DMS79 treated with DMSO at 0.1 percent for 48 hours (cell line): ENCODE measurements at regions not wholly inside any gene's neighbourhood (a gene's known extent, or its start where the extent isn't known, plus 50 kb on each side); places are given as distances from the start of the nearest gene placed in this dataset.
"Not testable (repeated sequence)": the region's sequence is repeated elsewhere in the genome, so short reads cannot be mapped to it uniquely, and the experiment has no call there.

ENCODE experiments used
- DNase-seq: peaks from one replicate; lab custom pipeline; 2025; lab: John Stamatoyannopoulos, UW

DNA sequence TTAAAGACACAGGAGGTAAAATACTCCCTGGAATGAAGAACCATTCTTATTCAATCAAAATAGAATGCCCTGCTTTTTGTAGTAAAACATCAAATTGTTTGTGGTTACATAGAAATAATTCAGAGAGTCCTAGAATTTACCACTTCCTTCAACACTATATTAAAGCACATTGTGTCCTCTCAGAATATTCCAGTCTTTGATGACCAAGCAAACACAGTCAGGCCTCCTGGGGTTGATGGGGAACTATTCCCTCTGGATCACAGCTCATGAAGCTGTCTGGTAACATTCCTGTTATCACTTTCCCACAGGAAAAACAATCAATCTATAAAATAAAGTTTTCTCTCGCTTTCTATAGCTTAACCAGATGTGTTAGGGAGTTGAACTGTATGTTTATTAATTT is 389.3 kb downstream of the KCNA4 start:
- no peak for DNase-seq

- DNase-seq, result no peak
These were observed 393.6 kb downstream of the KCNA4 start for GRCh38 chr11:29623144-29623722.

GRCh38 chr11:29616611-29617010 is 400.2 kb downstream of the KCNA4 start:
- no peak for DNase-seq

- DNase-seq, result no peak
These were observed 404.4 kb downstream of the KCNA4 start for GRCh38 chr11:29612423-29612822.

DNA sequence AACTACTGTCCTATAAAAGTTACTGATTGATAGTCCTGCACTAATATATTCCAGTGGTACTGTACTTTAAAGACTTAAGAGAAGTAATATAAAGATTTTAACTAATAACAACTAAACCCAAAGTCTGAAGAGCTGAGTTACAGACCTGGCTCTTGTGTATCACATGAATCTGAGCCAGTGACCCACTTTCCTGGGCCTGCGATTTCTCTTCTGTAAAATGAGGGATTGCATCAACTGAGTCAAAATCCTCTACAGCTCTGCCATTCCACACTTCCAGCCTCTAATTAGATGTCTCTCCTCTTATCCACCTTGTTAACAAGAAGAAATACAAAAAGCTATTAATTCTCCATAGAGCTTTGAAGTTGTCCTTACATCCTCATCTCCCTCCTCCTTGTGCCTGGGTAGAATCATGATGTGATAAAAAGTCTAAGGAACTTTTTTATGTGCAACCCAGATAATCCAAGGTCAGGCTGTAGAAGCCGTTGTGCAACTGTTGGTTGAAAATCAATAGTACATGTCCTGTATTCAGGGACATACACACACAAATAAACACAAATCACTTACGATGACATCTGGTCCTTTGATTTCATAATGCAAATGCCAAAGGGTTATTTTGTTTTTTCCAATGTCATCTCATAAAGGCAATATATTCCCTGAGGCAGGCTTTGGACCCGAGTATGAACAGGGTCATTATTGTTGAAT is 410.3 kb downstream of the KCNA4 start:
- DNase-seq, result no peak

DNA sequence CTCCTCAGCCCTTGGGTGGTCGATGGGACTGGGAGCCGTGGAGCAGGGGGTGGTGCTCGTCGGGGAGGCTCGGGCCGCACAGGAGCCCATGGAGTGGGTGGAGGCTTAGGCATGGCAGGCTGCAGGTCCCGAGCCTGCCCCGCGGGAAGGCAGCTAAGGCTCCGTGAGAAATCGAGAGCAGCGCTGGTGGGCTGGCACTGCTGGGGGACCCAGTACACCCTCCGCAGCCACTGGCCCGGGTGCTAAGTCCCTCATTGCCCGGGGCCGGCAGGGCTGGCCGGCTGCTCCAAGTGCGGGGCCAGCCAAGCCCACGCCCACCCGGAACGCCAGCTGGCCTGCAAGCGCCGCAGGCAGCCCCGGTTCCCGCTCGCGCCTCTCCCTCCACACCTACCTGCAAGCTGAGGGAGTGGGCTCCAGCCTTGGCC is 416.7 kb downstream of the KCNA4 start:
- DNase-seq, result not testable (repeated sequence)

GRCh38 chr11:29584342-29584741 is 432.5 kb downstream of the KCNA4 start:
- no peak for DNase-seq

- DNase-seq, result no peak
These were observed 438.0 kb downstream of the KCNA4 start for GRCh38 chr11:29578806-29579205.

GRCh38 chr11:29564486-29564885 is 452.3 kb downstream of the KCNA4 start:
- DNase-seq, result no peak

DNA sequence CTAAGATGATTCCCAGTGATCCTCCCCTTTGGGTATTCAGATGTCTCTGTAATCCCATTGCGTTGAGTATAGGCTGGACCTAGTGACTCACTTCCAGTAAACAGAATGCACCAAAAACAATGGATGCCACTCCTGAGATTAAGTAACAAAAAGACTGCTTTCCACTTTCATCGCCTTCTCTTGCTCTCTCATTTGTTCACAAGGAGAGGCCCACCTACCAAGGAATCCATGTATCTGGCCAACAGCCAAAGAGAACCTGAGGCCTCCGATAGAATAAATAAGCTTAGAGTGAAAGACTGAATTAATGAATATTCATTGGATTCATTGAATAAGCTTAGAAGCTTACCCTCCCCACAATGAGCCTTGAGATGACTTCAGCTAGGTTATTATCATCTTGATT is 454.6 kb downstream of the KCNA4 start:
- DNase-seq, result no peak

GRCh38 chr11:29553990-29554389 is 462.8 kb downstream of the KCNA4 start:
- DNase-seq, result no peak

- no peak for DNase-seq
These were observed 478.3 kb downstream of the KCNA4 start for GRCh38 chr11:29538339-29539036.

DNA sequence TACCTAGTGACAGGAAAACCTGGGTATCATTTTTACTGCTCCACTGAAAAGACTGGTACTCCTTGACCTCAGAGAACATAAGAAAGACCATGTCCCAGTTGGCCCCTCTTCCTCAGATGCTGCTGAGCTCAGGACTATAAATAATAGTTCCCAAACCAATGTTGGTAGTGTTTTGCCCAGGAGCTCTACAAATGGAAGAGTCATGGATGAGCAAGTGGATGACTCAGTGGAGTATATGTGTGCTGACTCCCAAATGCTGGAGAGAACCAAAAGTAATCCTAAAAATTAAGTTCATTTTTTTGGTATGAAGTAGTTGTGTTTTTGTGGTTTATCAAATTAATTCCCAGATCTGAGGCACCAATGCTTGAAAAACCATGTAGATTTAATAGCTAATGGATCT is 482.0 kb downstream of the KCNA4 start:
- no peak for DNase-seq

DNA sequence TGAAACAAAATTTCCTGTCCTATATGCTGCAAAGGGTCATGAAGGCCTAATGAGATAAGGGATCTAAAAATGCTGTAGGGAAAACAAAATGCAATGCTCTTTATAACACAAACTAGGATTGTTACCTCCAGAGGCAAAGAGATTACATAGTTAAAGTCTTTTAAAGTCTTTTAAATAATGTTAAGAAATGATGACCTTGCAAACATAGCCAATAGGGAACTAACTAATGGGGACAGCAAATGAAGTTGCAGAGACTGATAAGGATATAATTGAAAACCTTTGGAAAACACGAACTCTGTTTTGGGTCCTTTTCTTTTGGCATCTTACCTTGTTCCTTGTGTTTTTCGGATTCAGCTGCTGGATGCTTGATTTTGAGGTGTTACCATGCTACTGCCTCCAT is 485.9 kb downstream of the KCNA4 start:
- DNase-seq, result no peak

DNA sequence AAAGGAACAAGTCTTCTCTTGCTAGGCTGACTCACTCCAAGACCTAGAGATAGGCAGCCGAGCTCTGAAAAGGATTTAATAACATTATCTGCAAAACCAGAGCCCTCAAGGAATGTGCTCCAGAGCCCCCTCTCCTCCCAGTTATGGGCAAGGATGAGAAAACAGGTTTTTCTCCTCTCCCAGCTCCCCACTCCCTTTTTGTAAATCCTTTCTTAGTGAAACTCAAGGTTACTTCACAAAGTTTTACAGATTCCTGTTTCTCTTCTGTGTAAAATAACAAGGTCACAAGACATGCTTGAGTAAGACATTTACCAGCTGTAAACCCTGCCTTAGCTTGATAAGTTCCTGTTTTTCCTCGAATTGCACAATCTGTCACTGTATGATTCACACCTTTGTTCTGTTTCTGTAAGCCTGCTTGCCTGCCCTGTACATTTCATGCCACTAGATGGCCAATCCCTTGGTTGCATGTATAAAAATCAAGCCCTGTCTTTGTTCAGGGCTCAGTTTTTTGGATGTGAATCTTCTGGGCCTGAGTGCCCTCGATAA is 489.4 kb downstream of the KCNA4 start:
- no peak for DNase-seq

GRCh38 chr11:29518389-29519174 is 498.2 kb downstream of the KCNA4 start:
- DNase-seq, result no peak

- DNase-seq, result no peak
These were observed 505.4 kb downstream of the KCNA4 start for GRCh38 chr11:29511394-29511793.

DNA sequence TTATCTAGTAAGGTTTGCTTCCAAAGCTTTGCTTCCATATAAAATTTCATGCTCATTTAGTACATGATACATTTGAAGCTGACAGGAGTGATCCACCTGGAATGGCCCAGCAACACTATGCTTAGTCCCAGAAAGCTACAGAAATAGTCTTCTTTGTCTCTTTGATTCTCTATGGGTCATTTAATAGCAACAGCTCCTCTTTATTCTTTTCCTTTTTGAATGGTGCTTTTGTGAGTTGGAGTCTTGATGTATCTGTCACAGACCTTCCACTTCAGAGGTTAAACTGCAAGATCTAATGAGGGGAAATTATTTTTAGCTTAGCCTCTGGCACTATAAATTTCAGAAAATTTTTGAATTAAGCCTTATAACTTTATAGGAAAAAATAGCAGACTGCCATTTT is 509.5 kb downstream of the KCNA4 start:
- no peak for DNase-seq

- DNase-seq, result no peak
These were observed 521.2 kb downstream of the KCNA4 start for GRCh38 chr11:29495676-29496075.

- DNase-seq, result no peak
These were observed 525.9 kb downstream of the KCNA4 start for GRCh38 chr11:29490938-29491337.

DNA sequence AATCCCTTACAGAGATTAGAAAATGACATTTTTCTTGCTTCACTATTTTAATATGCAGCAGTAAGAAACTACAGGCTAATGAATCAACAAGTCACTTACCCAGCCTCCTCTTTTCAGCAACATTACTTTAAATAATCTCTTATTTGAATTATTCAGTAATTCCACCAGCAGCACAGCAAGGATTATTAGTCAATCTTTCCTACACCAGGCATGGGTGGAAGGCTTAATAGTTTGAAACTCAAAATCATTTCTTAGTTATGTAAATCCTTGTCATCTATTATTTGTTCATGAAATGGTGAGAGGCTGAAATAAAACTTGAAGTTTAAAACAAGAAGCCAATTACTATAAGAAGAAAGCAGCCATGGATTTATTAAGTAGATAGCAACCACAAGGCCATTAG is 530.5 kb downstream of the KCNA4 start:
- DNase-seq, result no peak

GRCh38 chr11:29485641-29486040 is 531.2 kb downstream of the KCNA4 start:
- DNase-seq, result no peak
